ENCODE measurements at regions not wholly inside any gene's neighbourhood (a gene's known extent, or its start where the extent isn't known, plus 50 kb on each side); places are given as distances from the start of the nearest gene placed in this dataset.

GRCh38 chr5:115733607-115734006 lies 82.9 kb downstream of the CDO1 start:
- TF ChIP-seq CTCF (IDR thresholded peaks at IDR 0.05; ENCODE audit: insufficient read depth, low read length) = no peak
- no peak for TF ChIP-seq GABPA (IDR thresholded peaks at IDR 0.05; ENCODE audit: low read depth)
- TF ChIP-seq POLR2AphosphoS5 (IDR thresholded peaks at IDR 0.05; ENCODE audit: low read depth) = no peak
- no peak for TF ChIP-seq REST (IDR thresholded peaks at IDR 0.05; ENCODE audit: insufficient replicate concordance, low read depth)
- TF ChIP-seq SPI1 (IDR thresholded peaks at IDR 0.05; ENCODE audit: borderline replicate concordance, low read depth) = no peak

All from HL-60 (cell line).